Endothelial cell (in vitro differentiated cells): ENCODE measurements at regions not wholly inside any gene's neighbourhood (a gene's known extent, or its start where the extent isn't known, plus 50 kb on each side); places are given as distances from the start of the nearest gene placed in this dataset.

Experiments used
- DNase-seq: peaks from one replicate; pipeline ENCODE4 v3.0.0; 2021; ENCODE audit warnings: low spot score
- H3K27ac Mint-ChIP-seq: one replicate; pipeline ENCODE4 v1.8.0; 2021; ENCODE audit warnings: mixed read lengths, inconsistent platforms; ENCODE audit not compliant: unreplicated experiment
- H3K27me3 Mint-ChIP-seq: one replicate; pipeline ENCODE4 v1.8.0; 2021; ENCODE audit warnings: mild to moderate bottlenecking, moderate library complexity, mixed read lengths, inconsistent platforms; ENCODE audit not compliant: unreplicated experiment
- H3K36me3 Mint-ChIP-seq: one replicate; pipeline ENCODE4 v1.8.0; 2021; ENCODE audit warnings: mild to moderate bottlenecking, low read depth, mixed read lengths, inconsistent platforms; ENCODE audit not compliant: unreplicated experiment
- H3K4me1 Mint-ChIP-seq: one replicate; pipeline ENCODE4 v1.8.0; 2021; ENCODE audit warnings: mild to moderate bottlenecking, mixed read lengths, inconsistent platforms; ENCODE audit not compliant: unreplicated experiment
- H3K4me3 Mint-ChIP-seq: one replicate; pipeline ENCODE4 v1.8.0; 2021; ENCODE audit warnings: mild to moderate bottlenecking, mixed read lengths, inconsistent platforms; ENCODE audit not compliant: unreplicated experiment
- H3K9me3 Mint-ChIP-seq: one replicate; pipeline ENCODE4 v1.8.0; 2021; ENCODE audit warnings: mixed read lengths, inconsistent platforms; ENCODE audit not compliant: unreplicated experiment
- TF ChIP-seq, protein P1 (sequence below): fragments of 200-600 bp; sonication (generic); IDR thresholded peaks from one replicate; pipeline ENCODE4 v1.5.0; 2021; ENCODE audit warnings: antibody characterized with exemption; ENCODE audit not compliant: unreplicated experiment

DNA sequence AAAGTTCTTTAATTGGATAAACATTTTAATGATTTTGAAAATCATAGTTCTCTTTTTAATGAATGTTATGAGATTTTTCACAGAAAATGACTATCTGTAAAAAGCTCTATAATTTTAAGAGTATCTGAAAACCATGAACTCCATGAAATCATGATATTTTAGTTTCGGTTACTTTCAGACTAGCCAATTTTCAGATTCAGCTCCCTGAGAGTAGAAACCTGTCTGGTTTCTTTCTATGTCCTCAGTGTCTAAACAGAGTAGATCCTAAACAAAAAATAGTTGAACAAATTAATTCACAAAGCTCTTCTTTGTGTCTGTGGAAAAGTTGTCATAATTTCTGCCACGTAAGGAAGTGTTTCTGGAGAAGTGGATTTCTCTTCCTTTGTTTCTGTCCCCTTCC is 1247.7 kb downstream of the NSUN3 start:
- no peaks in the 10 kb centered on the region for H3K27me3 Mint-ChIP-seq
- H3K4me3 Mint-ChIP-seq, result no peak overlapping the region
- no peak for DNase-seq
- TF ChIP-seq, protein P1, sequence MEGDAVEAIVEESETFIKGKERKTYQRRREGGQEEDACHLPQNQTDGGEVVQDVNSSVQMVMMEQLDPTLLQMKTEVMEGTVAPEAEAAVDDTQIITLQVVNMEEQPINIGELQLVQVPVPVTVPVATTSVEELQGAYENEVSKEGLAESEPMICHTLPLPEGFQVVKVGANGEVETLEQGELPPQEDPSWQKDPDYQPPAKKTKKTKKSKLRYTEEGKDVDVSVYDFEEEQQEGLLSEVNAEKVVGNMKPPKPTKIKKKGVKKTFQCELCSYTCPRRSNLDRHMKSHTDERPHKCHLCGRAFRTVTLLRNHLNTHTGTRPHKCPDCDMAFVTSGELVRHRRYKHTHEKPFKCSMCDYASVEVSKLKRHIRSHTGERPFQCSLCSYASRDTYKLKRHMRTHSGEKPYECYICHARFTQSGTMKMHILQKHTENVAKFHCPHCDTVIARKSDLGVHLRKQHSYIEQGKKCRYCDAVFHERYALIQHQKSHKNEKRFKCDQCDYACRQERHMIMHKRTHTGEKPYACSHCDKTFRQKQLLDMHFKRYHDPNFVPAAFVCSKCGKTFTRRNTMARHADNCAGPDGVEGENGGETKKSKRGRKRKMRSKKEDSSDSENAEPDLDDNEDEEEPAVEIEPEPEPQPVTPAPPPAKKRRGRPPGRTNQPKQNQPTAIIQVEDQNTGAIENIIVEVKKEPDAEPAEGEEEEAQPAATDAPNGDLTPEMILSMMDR, result no peak
- H3K4me1 Mint-ChIP-seq, result no peaks in the 10 kb centered on the region
- no peaks in the 10 kb centered on the region for H3K9me3 Mint-ChIP-seq
- no peak overlapping the region for H3K27ac Mint-ChIP-seq
- no peaks in the 10 kb centered on the region for H3K36me3 Mint-ChIP-seq

DNA sequence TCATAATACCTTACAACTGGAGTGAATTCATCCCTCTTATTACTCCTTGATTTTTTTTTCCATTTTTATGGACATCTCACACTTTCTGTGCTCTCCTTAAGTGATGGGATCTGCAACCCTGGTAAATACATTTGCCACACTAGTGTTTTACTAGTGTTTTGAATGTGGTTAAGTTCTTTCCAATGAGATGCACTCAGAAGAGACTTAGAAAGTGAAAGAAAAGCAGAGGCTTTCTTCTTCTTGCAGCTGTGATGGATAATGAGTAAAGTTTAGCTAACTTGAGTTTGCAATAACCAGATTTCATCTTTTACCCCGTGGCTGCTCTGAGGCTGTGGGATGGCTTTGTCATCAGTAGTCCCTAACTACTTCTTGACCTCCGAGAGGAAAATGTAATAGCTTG is 1248.4 kb downstream of the NSUN3 start:
- H3K36me3 Mint-ChIP-seq, result no peaks in the 10 kb centered on the region
- TF ChIP-seq, protein P1, result no peak
- no peak overlapping the region for H3K4me3 Mint-ChIP-seq
- H3K9me3 Mint-ChIP-seq, result no peaks in the 10 kb centered on the region
- no peaks in the 10 kb centered on the region for H3K27me3 Mint-ChIP-seq
- DNase-seq, result no peak
- H3K27ac Mint-ChIP-seq, result no peak overlapping the region
- H3K4me1 Mint-ChIP-seq, result no peaks in the 10 kb centered on the region

DNA sequence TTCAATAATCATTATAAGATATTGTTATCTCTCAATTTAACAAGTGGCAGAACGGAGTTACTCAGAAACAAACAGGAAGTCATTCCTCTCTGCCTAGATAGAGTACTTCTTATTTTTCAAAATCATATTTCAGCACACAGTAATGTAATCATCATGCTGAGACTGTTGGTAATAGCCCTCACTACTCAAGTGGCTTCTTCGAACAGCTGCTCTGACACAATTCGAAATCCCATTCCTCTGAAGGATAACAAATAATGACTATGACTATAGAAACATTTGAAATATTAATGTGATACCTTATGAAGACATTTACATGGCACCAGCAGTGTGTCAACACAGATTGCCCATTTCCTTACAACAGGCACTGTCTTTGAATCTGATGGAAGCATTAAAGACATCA is 1249.8 kb downstream of the NSUN3 start:
- H3K27me3 Mint-ChIP-seq, result no peaks in the 10 kb centered on the region
- H3K36me3 Mint-ChIP-seq, result no peaks in the 10 kb centered on the region
- TF ChIP-seq, protein P1, result no peak
- no peak overlapping the region for H3K4me3 Mint-ChIP-seq
- DNase-seq, result no peak
- H3K4me1 Mint-ChIP-seq, result no peaks in the 10 kb centered on the region
- no peaks in the 10 kb centered on the region for H3K9me3 Mint-ChIP-seq
- H3K27ac Mint-ChIP-seq, result no peak overlapping the region

DNA sequence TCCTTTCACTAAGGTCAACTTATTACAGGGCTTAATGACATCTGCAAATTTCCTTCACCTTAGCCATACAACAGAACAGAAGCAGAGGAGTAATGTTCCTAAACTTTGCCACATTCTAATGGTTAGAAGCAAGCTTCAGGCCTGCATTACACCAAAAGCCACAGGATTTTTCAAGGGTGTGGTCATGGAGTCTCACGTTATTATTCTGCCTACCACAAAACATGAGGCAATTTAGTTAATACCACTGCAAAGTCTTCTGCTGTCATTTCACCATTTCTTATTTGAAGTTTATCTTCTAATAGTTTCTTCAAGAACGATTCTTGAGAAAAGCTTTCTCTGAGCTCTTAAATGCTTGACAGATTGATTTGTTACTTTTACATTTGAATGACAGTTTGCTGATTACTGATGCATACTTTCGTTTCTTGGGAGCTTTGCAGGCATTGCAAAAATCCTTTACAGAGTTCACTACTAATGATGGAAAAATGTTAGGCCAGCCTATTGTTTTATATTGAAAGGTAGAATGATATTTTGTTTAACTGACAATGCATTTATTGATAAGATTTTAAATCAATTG is 1257.1 kb downstream of the NSUN3 start:
- TF ChIP-seq, protein P1, result no peak
- DNase-seq, result no peak
- Mint-ChIP-seq H3K9me3 (no peaks in the 10 kb centered on the region), H3K27ac (no peak overlapping the region), H3K36me3 (no peaks in the 10 kb centered on the region), H3K4me3 (no peak overlapping the region), H3K4me1 (no peaks in the 10 kb centered on the region), H3K27me3 (no peaks in the 10 kb centered on the region)

DNA sequence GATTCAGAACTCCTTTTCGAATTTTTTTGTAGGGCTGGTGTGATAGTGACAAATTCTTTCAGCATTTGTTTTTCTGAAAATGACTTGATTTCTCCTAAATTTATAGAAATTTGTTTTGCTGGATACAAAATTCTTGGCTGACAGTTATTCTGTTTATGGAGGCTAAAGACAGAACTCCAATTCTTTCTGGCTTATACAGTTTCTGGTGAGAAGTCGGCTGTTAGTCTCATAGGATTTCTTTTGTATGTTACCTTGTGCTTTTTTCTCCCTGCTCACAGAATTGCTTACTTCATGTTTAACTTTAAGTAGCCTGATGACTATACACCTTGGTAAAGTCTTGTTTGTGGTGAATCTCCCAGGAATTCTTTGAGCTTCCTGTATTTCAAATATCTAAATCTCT is 1264.6 kb downstream of the NSUN3 start:
- no peak for DNase-seq
- Mint-ChIP-seq H3K27ac (no peak overlapping the region), H3K4me1 (no peaks in the 10 kb centered on the region), H3K27me3 (no peaks in the 10 kb centered on the region), H3K4me3 (no peak overlapping the region), H3K36me3 (no peaks in the 10 kb centered on the region), H3K9me3 (no peaks in the 10 kb centered on the region)
- TF ChIP-seq, protein P1, result no peak
